Endodermal cell (in vitro differentiated cells): ENCODE measurements at regions not wholly inside any gene's neighbourhood (a gene's known extent, or its start where the extent isn't known, plus 50 kb on each side); places are given as distances from the start of the nearest gene placed in this dataset.
A peak's percentile ranks its signal among the peaks of the same experiment; 100 is the strongest.

Experiments used
- DNase-seq: peaks from one replicate; pipeline ENCODE4 v3.0.0-alpha.2; 2017
- H3K27ac ChIP-seq: 2 replicates; pipeline ENCODE4 v1.5.1; 2013; ENCODE audit warnings: mild to moderate bottlenecking, low read depth, low read length, moderate library complexity
- H3K27me3 ChIP-seq: 2 replicates; pipeline ENCODE4 v1.6.1; 2013; ENCODE audit warnings: mild to moderate bottlenecking, low read length, moderate library complexity; ENCODE audit not compliant: insufficient read depth, control insufficient read depth, poor library complexity, severe bottlenecking
- H3K36me3 ChIP-seq: 2 replicates; pipeline ENCODE4 v1.7.0; 2013; ENCODE audit warnings: mild to moderate bottlenecking, low read length, moderate library complexity; ENCODE audit not compliant: control insufficient read depth, insufficient read depth
- H3K4me1 ChIP-seq: one replicate; pipeline ENCODE4 v1.7.0; 2013; ENCODE audit warnings: low read length; ENCODE audit not compliant: control insufficient read depth, insufficient read depth
- H3K4me3 ChIP-seq: 2 replicates; pipeline ENCODE4 v1.5.1; 2013; ENCODE audit warnings: mild to moderate bottlenecking, low read length, moderate library complexity
- H3K9ac ChIP-seq: 2 replicates; pipeline ENCODE4 v1.6.1; 2013; ENCODE audit warnings: mild to moderate bottlenecking, low read length, moderate library complexity; ENCODE audit not compliant: poor library complexity, severe bottlenecking; ENCODE audit errors: extremely low read depth
- H3K9me3 ChIP-seq: 2 replicates; pipeline ENCODE4 v1.6.1; 2013; ENCODE audit warnings: mild to moderate bottlenecking, low read length, moderate library complexity; ENCODE audit not compliant: control insufficient read depth
- H3K27ac Mint-ChIP-seq: 2 replicates; pipeline ENCODE4 v1.8.0; 2020; ENCODE audit warnings: mixed read lengths
- H3K27me3 Mint-ChIP-seq: 2 replicates; pipeline ENCODE4 v1.8.0; 2021; ENCODE audit warnings: mild to moderate bottlenecking, mixed read lengths; ENCODE audit not compliant: insufficient read depth
- H3K36me3 Mint-ChIP-seq: 2 replicates; pipeline ENCODE4 v1.8.0; 2020; ENCODE audit warnings: low read depth, mixed read lengths
- H3K4me1 Mint-ChIP-seq: 2 replicates; pipeline ENCODE4 v1.8.0; 2020; ENCODE audit warnings: mixed read lengths
- H3K4me3 Mint-ChIP-seq: 2 replicates; pipeline ENCODE4 v1.8.0; 2020; ENCODE audit warnings: mild to moderate bottlenecking, moderate library complexity, mixed read lengths
- H3K9me3 Mint-ChIP-seq: 2 replicates; pipeline ENCODE4 v1.8.0; 2020; ENCODE audit warnings: mild to moderate bottlenecking, mixed read lengths
- CTCF ChIP-seq: fragments of 200-600 bp; sonication (generic); conservative IDR thresholded peaks from 2 replicates; pipeline ENCODE4 v1.5.0; 2021; ENCODE audit warnings: antibody characterized with exemption, mild to moderate bottlenecking
- WGBS, 2 experiments: methylation state at CpG; one replicate each; pipeline versions ENCODE4 v1.1.5 to v1.1.7; 2013; ENCODE audit warnings: missing lambda C conversion rate in 2 of 2, mixed read lengths in 1 of 2; ENCODE audit not compliant: insufficient coverage in 1 of 2, insufficient read length in 1 of 2; 5-methylcytosine and 5-hydroxymethylcytosine counted together

DNA sequence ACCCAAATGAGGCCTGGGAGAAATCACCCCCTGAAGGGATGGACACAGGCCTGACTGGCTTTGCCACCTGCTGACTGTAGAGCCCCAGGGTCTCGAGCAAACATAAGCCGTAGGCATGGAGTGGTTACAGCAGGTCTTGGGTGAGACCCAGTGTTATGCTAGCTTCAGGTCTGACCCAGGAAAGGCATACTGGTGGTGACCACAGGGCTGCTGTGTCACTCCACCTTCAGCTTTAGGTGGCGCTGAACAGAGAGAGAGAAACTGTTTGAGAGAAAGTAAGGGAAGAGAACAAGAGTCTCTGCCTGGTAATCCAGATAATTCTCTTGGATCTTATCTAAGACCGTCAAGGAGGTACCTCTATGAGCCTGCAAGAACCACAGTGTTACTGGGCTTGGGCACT lies 1544.2 kb upstream of the TMEFF2 start:
- TF ChIP-seq CTCF: no peak
- Mint-ChIP-seq H3K27ac (no peak overlapping the region), H3K4me1 (peaks cover 15% of the 10 kb centered on the region), H3K4me3 (no peak overlapping the region), H3K27me3 (peaks cover 48% of the 10 kb centered on the region), H3K9me3 (peaks cover 15% of the 10 kb centered on the region), H3K36me3 (peaks cover 2% of the 10 kb centered on the region)
- no peak overlapping the region for H3K27ac ChIP-seq
- 86 to 94% methylated on average over 2 to 4 of the region's 4 CpGs for WGBS, 2 experiments
- H3K36me3 ChIP-seq: no peaks in the 10 kb centered on the region
- H3K4me1 ChIP-seq: no peaks in the 10 kb centered on the region
- H3K27me3 ChIP-seq: peaks cover 17% of the 10 kb centered on the region
- H3K9ac ChIP-seq: no peak overlapping the region
- peak; percentile 48 for DNase-seq
- no peak overlapping the region for H3K4me3 ChIP-seq
- H3K9me3 ChIP-seq: no peaks in the 10 kb centered on the region

GRCh38 chr2:193712912-193713311 lies 1518.2 kb upstream of the TMEFF2 start:
- H3K36me3 ChIP-seq: no peaks in the 10 kb centered on the region
- Mint-ChIP-seq H3K27me3 (no peaks in the 10 kb centered on the region), H3K36me3 (peaks cover 6% of the 10 kb centered on the region)

GRCh38 chr2:193703411-193703810 lies 1508.7 kb upstream of the TMEFF2 start:
- Histone ChIP-seq H3K9me3 (no peaks in the 10 kb centered on the region), H3K27ac (no peak overlapping the region), H3K36me3 (no peaks in the 10 kb centered on the region), H3K9ac (no peak overlapping the region), H3K27me3 (no peaks in the 10 kb centered on the region), H3K4me3 (no peak overlapping the region), H3K4me1 (no peaks in the 10 kb centered on the region)
- no peak overlapping the region for H3K27ac Mint-ChIP-seq
- no peak for TF ChIP-seq CTCF
- peaks cover 3% of the 10 kb centered on the region for H3K4me1 Mint-ChIP-seq
- no peaks in the 10 kb centered on the region for H3K27me3 Mint-ChIP-seq
- H3K36me3 Mint-ChIP-seq: no peaks in the 10 kb centered on the region
- 88% methylated on average over 1 of the region's 2 CpGs; no CpG with 5 or more reads in 1 of the 2 experiments for WGBS, 2 experiments
- H3K4me3 Mint-ChIP-seq: no peak overlapping the region
- no peak for DNase-seq
- H3K9me3 Mint-ChIP-seq: peaks cover 9% of the 10 kb centered on the region

More at GRCh38 chr2:193712912-193713311, 1518.2 kb upstream of the TMEFF2 start:
- TF ChIP-seq CTCF: no peak
- H3K4me3 Mint-ChIP-seq: no peak overlapping the region
- H3K27ac Mint-ChIP-seq: no peak overlapping the region
- H3K4me1 Mint-ChIP-seq: no peaks in the 10 kb centered on the region
- no peak overlapping the region for H3K27ac ChIP-seq
- H3K9me3 Mint-ChIP-seq: peaks cover 20% of the 10 kb centered on the region
- no peak overlapping the region for H3K4me3 ChIP-seq
- peaks cover 13% of the 10 kb centered on the region for H3K9me3 ChIP-seq
- no peak overlapping the region for H3K9ac ChIP-seq
- no peak for DNase-seq
- H3K27me3 ChIP-seq: no peaks in the 10 kb centered on the region
- no peaks in the 10 kb centered on the region for H3K4me1 ChIP-seq
